Activated naive CD8-positive, alpha-beta T cell treated with anti-CD3 and anti-CD28 coated beads for 36 hours (primary cell): ENCODE measurements at regions not wholly inside any gene's neighbourhood (a gene's known extent, or its start where the extent isn't known, plus 50 kb on each side); places are given as distances from the start of the nearest gene placed in this dataset.

Experiments
- DNase-seq: peaks from one replicate; pipeline ENCODE4 v3.0.0; 2021
- H3K27ac Mint-ChIP-seq: one replicate; pipeline ENCODE4 v1.8.0; 2022; ENCODE audit warnings: mild to moderate bottlenecking, moderate library complexity, mixed read lengths
- H3K27me3 Mint-ChIP-seq: one replicate; pipeline ENCODE4 v1.8.0; 2022; ENCODE audit warnings: mild to moderate bottlenecking, mixed read lengths
- H3K36me3 Mint-ChIP-seq: one replicate; pipeline ENCODE4 v1.8.0; 2021; ENCODE audit warnings: mild to moderate bottlenecking, mixed read lengths
- H3K4me1 Mint-ChIP-seq: one replicate; pipeline ENCODE4 v1.8.0; 2021; ENCODE audit warnings: mixed read lengths
- H3K4me3 Mint-ChIP-seq: one replicate; pipeline ENCODE4 v1.8.0; 2022; ENCODE audit warnings: mild to moderate bottlenecking, moderate library complexity, mixed read lengths
- H3K9me3 Mint-ChIP-seq: one replicate; pipeline ENCODE4 v1.8.0; 2022; ENCODE audit warnings: mixed read lengths

GRCh38 chr16:66014221-66014620 lies 352.3 kb upstream of the CDH5 start:
- no peaks in the 10 kb centered on the region for H3K36me3 Mint-ChIP-seq
- DNase-seq = no peak
- H3K4me1 Mint-ChIP-seq = no peaks in the 10 kb centered on the region
- no peak overlapping the region for H3K27ac Mint-ChIP-seq
- no peaks in the 10 kb centered on the region for H3K27me3 Mint-ChIP-seq
- no peak overlapping the region for H3K4me3 Mint-ChIP-seq
- no peaks in the 10 kb centered on the region for H3K9me3 Mint-ChIP-seq

- no peak for DNase-seq
- no peaks in the 10 kb centered on the region for H3K4me1 Mint-ChIP-seq
- no peaks in the 10 kb centered on the region for H3K27me3 Mint-ChIP-seq
- no peaks in the 10 kb centered on the region for H3K36me3 Mint-ChIP-seq
- H3K27ac Mint-ChIP-seq = no peak overlapping the region
- no peak overlapping the region for H3K4me3 Mint-ChIP-seq
- no peaks in the 10 kb centered on the region for H3K9me3 Mint-ChIP-seq
Measured at GRCh38 chr16:66013486-66013885, 353.0 kb upstream of the CDH5 start.

GRCh38 chr16:66008136-66008535 lies 358.4 kb upstream of the CDH5 start:
- Mint-ChIP-seq H3K27me3 (no peaks in the 10 kb centered on the region), H3K27ac (no peak overlapping the region), H3K9me3 (peaks cover 1% of the 10 kb centered on the region), H3K4me3 (no peak overlapping the region), H3K4me1 (no peaks in the 10 kb centered on the region), H3K36me3 (no peaks in the 10 kb centered on the region)
- DNase-seq = no peak

- H3K4me3 Mint-ChIP-seq = no peak overlapping the region
- DNase-seq = no peak
- no peaks in the 10 kb centered on the region for H3K36me3 Mint-ChIP-seq
- H3K27me3 Mint-ChIP-seq = no peaks in the 10 kb centered on the region
- peaks cover 1% of the 10 kb centered on the region for H3K9me3 Mint-ChIP-seq
- H3K4me1 Mint-ChIP-seq = no peaks in the 10 kb centered on the region
- H3K27ac Mint-ChIP-seq = no peak overlapping the region
Measured at GRCh38 chr16:66007717-66008116, 358.8 kb upstream of the CDH5 start.

GRCh38 chr16:66006485-66006884 lies 360.0 kb upstream of the CDH5 start:
- no peak for DNase-seq
- H3K27ac Mint-ChIP-seq = no peak overlapping the region
- no peaks in the 10 kb centered on the region for H3K27me3 Mint-ChIP-seq
- peaks cover 1% of the 10 kb centered on the region for H3K9me3 Mint-ChIP-seq
- H3K36me3 Mint-ChIP-seq = no peaks in the 10 kb centered on the region
- H3K4me3 Mint-ChIP-seq = no peak overlapping the region
- no peaks in the 10 kb centered on the region for H3K4me1 Mint-ChIP-seq

DNA sequence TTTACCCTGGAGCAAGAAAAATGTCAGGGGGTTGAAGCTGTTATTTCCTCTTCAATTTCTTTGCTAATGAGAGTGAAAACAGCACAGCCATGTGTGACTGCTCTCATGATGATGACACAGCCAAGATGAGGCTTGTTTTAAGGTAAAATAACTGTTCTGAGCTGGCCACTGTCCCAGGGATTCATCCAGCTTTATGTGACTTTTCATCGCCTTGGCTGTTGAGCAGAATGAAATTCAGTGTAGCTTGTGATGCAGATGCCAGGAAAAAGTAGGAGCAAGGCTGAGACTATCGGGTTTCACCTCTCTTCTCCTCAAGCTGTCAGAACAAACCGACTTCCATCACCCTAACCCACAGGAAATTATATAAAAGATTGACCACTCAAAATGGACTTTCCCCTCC lies 361.8 kb upstream of the CDH5 start:
- no peaks in the 10 kb centered on the region for H3K36me3 Mint-ChIP-seq
- peaks cover 1% of the 10 kb centered on the region for H3K9me3 Mint-ChIP-seq
- H3K27me3 Mint-ChIP-seq = no peaks in the 10 kb centered on the region
- no peak overlapping the region for H3K27ac Mint-ChIP-seq
- no peaks in the 10 kb centered on the region for H3K4me1 Mint-ChIP-seq
- no peak overlapping the region for H3K4me3 Mint-ChIP-seq
- no peak for DNase-seq

- Mint-ChIP-seq H3K27me3 (peaks cover 5% of the 10 kb centered on the region), H3K36me3 (no peaks in the 10 kb centered on the region), H3K27ac (no peak overlapping the region), H3K4me1 (no peaks in the 10 kb centered on the region), H3K4me3 (no peak overlapping the region), H3K9me3 (peaks cover 1% of the 10 kb centered on the region)
- no peak for DNase-seq
Measured at GRCh38 chr16:66003201-66003600, 363.3 kb upstream of the CDH5 start.

DNA sequence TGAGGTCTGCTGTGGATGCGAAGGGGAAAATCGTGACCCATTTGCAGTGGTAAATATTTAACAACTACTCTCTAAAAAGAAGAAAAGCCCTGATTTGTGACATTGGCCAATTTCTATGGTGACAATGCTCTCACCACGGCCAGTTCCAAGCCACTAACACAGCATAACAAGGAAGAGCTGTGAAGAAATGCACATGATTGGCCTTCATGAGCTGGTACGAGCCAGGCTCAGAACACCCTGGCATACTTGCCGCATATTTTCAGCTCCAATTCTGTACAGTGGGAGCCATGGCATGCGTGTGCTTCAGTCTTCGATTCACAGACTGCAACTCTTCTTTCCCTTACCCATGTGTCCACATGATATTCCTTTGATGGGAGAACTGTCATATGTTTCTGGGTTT lies 363.9 kb upstream of the CDH5 start:
- no peaks in the 10 kb centered on the region for H3K4me1 Mint-ChIP-seq
- no peak overlapping the region for H3K27ac Mint-ChIP-seq

DNA sequence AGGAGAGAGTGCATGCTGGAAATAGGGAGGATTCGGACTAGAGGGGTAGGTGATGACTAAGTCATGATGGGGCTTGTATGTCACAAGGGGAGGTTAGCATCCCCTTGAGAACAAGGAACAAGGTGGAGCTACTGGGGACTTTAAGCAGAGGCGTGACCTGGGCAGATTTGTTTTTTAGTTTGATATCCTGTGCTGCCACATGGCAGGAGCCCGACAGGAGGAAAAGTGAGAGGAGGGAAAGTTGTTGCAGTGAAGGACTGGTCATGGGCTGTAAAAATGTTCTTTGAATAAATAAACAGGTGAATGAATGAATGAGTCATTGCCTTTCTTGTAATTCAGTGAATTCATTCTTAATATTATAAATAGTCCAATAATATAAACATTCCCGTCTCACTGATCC lies 365.1 kb upstream of the CDH5 start:
- H3K27ac Mint-ChIP-seq = no peak overlapping the region
- no peaks in the 10 kb centered on the region for H3K36me3 Mint-ChIP-seq
- no peaks in the 10 kb centered on the region for H3K4me1 Mint-ChIP-seq
- H3K4me3 Mint-ChIP-seq = no peak overlapping the region
- H3K9me3 Mint-ChIP-seq = peaks cover 1% of the 10 kb centered on the region
- H3K27me3 Mint-ChIP-seq = peaks cover 5% of the 10 kb centered on the region
- DNase-seq = no peak

More for the DNA sequence above, 363.9 kb upstream of the CDH5 start:
- H3K4me3 Mint-ChIP-seq = no peak overlapping the region
- peaks cover 5% of the 10 kb centered on the region for H3K27me3 Mint-ChIP-seq
- H3K9me3 Mint-ChIP-seq = peaks cover 1% of the 10 kb centered on the region
- DNase-seq = no peak
- H3K36me3 Mint-ChIP-seq = no peaks in the 10 kb centered on the region

DNA sequence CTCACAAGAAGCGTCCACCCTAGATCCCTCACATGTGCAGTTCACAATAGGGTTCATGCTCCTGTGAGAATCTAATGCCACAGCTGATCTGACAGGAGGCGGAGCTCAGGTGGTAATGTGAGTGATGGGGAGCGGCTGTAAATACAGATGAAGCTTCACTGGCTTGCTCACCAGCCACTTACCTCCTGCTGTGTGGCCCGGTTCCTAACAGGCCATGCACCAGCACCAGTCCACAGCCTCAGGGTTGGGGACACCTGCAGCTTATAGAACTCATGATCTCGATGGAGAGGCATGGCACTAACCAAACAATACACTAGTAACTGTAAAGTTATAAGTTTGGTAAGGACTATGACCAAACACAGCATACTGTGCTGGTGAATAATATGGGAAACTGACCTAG lies 368.0 kb upstream of the CDH5 start:
- no peak for DNase-seq
- no peaks in the 10 kb centered on the region for H3K9me3 Mint-ChIP-seq
- no peaks in the 10 kb centered on the region for H3K4me1 Mint-ChIP-seq
- H3K36me3 Mint-ChIP-seq = no peaks in the 10 kb centered on the region
- no peak overlapping the region for H3K4me3 Mint-ChIP-seq
- H3K27me3 Mint-ChIP-seq = peaks cover 15% of the 10 kb centered on the region
- H3K27ac Mint-ChIP-seq = no peak overlapping the region

GRCh38 chr16:65994291-65994690 lies 372.2 kb upstream of the CDH5 start:
- Mint-ChIP-seq H3K27me3 (peaks cover 15% of the 10 kb centered on the region), H3K27ac (no peak overlapping the region), H3K36me3 (no peaks in the 10 kb centered on the region), H3K4me1 (no peaks in the 10 kb centered on the region), H3K9me3 (no peaks in the 10 kb centered on the region), H3K4me3 (no peak overlapping the region)
- no peak for DNase-seq

DNA sequence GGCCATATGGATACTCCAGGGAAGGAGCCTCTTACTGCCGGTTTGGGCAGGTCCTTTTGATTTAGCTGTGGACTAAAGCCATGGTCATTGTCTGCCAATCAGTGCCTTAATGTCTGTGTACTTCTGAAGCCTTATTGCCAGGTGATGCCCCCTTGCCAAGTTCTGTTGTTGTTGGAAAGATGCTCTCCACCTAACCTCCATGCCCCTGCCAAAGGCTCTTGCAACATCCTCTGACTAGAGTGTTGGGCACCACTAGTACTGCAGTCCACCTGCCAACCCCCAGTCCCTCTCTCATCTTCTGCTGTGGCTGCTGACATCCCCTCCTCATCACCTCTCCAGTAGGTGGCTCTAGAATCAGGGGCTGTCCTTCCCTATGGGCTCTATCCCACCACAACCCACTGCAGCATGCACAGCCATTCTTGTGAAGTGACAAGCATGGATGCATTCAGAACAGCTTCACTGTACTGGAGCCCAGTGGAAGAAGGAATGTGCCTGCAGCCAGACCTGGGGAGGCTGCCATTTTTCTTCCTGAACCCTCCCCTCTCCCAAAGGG lies 375.3 kb upstream of the CDH5 start:
- Mint-ChIP-seq H3K27me3 (peaks cover 14% of the 10 kb centered on the region), H3K9me3 (no peaks in the 10 kb centered on the region), H3K36me3 (no peaks in the 10 kb centered on the region), H3K4me3 (no peak overlapping the region), H3K27ac (no peak overlapping the region), H3K4me1 (no peaks in the 10 kb centered on the region)
- DNase-seq = no peak

- H3K27me3 Mint-ChIP-seq = peaks cover 7% of the 10 kb centered on the region
- H3K27ac Mint-ChIP-seq = no peak overlapping the region
- no peak for DNase-seq
- H3K9me3 Mint-ChIP-seq = no peaks in the 10 kb centered on the region
- no peaks in the 10 kb centered on the region for H3K36me3 Mint-ChIP-seq
- no peak overlapping the region for H3K4me3 Mint-ChIP-seq
- H3K4me1 Mint-ChIP-seq = no peaks in the 10 kb centered on the region
Measured at GRCh38 chr16:65989861-65990604, 376.5 kb upstream of the CDH5 start.

DNA sequence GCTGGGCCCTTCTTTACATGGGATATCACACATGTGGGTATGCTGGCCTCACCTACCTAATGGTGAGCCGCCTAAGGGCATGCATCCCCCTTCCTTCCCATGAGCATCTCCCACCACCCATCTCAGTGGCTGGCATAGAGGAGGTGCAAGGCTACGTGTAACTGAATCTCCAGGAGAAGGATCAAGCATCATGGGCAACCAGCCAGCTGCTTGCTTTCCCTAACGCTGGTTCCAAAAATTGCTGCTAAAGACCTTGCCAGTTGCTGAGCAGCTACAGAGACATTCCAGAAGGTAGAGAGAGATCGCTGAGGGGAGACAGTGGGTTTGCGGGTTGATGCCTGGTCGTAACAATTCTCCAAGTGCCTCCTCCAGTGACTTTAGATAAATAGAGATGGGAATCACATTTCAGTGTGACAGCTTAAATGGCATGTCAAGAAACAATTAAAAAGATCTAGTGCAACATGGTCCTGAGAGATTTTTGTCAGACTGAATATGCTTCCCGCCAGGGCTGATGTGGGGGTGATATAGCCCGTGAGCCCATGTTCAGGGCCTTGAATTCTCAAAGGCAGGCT lies 378.4 kb upstream of the CDH5 start:
- no peak for DNase-seq
- Mint-ChIP-seq H3K4me3 (no peak overlapping the region), H3K4me1 (no peaks in the 10 kb centered on the region), H3K36me3 (no peaks in the 10 kb centered on the region), H3K9me3 (no peaks in the 10 kb centered on the region), H3K27me3 (peaks cover 7% of the 10 kb centered on the region), H3K27ac (no peak overlapping the region)

GRCh38 chr16:65984296-65984695 lies 382.2 kb upstream of the CDH5 start:
- H3K27ac Mint-ChIP-seq = no peak overlapping the region
- DNase-seq = no peak
- no peaks in the 10 kb centered on the region for H3K4me1 Mint-ChIP-seq

DNA sequence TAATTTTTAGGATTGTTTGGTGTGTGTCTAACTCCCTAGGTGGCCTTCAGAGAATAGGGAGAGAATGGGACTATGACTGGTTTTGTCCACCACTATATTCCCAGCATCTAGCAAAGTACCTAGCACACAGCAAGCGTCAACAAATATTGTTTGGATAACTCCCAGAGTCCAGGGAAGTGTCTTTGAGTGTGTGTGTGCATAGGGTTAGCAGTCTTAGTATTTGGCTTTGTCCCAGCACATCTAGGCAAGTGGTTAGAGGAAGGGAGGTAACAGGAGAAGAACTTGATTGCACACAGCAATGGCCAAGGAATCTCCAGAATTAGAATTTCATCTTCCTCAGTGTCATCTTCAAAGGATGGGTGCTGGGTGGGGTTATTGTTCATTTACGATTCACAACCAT lies 385.4 kb upstream of the CDH5 start:
- DNase-seq = no peak
- H3K4me1 Mint-ChIP-seq = no peaks in the 10 kb centered on the region
- H3K9me3 Mint-ChIP-seq = no peaks in the 10 kb centered on the region
- H3K36me3 Mint-ChIP-seq = no peaks in the 10 kb centered on the region
- H3K27ac Mint-ChIP-seq = no peak overlapping the region
- H3K27me3 Mint-ChIP-seq = peaks cover 5% of the 10 kb centered on the region
- H3K4me3 Mint-ChIP-seq = no peak overlapping the region

More at GRCh38 chr16:65984296-65984695, 382.2 kb upstream of the CDH5 start:
- peaks cover 7% of the 10 kb centered on the region for H3K27me3 Mint-ChIP-seq
- H3K36me3 Mint-ChIP-seq = no peaks in the 10 kb centered on the region
- H3K4me3 Mint-ChIP-seq = no peak overlapping the region
- no peaks in the 10 kb centered on the region for H3K9me3 Mint-ChIP-seq
